HepG2 (cell line): ENCODE measurements at regions not wholly inside any gene's neighbourhood (a gene's known extent, or its start where the extent isn't known, plus 50 kb on each side); places are given as distances from the start of the nearest gene placed in this dataset.

ENCODE experiments used
- BRD4 ChIP-seq: sonication (generic); formaldehyde crosslinking; IDR thresholded peaks from 2 replicates; pipeline ENCODE4 v1.4.0; 2020; ENCODE audit warnings: missing genetic modification reagents
- CAMTA2 ChIP-seq: sonication (generic); formaldehyde crosslinking; IDR thresholded peaks from 2 replicates; pipeline ENCODE4 v1.4.0; 2020; ENCODE audit warnings: mild to moderate bottlenecking, missing genetic modification reagents, borderline replicate concordance
- CTCF ChIP-seq: sonication (generic); formaldehyde crosslinking; IDR thresholded peaks from 2 replicates; pipeline ENCODE4 v1.5.0; 2020; ENCODE audit warnings: mild to moderate bottlenecking, missing genetic modification reagents, moderate library complexity
- E2F5 ChIP-seq: sonication (generic); formaldehyde crosslinking; conservative IDR thresholded peaks from 2 replicates; pipeline ENCODE4 v1.4.0; 2020; ENCODE audit warnings: missing genetic modification reagents
- ZNF274 ChIP-seq: sonication (generic); formaldehyde crosslinking; IDR thresholded peaks from 2 replicates; pipeline ENCODE4 v1.5.1; 2020; ENCODE audit warnings: mild to moderate bottlenecking, missing genetic modification reagents
- ZNF407 ChIP-seq: sonication (generic); formaldehyde crosslinking; IDR thresholded peaks from one replicate; pipeline ENCODE4 v1.5.1; 2020; ENCODE audit warnings: mild to moderate bottlenecking, missing genetic modification reagents; ENCODE audit errors: not compliant biosample characterization

GRCh38 chr4:55175779-55176231 is 50.4 kb upstream of the KDR start:
- TF ChIP-seq BRD4 (CRISPR knock-in tag) (no peak), ZNF407 (CRISPR knock-in tag) (no peak), CAMTA2 (CRISPR knock-in tag) (no peak), E2F5 (CRISPR knock-in tag) (no peak), CTCF (CRISPR knock-in tag) (no peak), ZNF274 (CRISPR knock-in tag) (no peak)
